ENCODE measurements at regions not wholly inside any gene's neighbourhood (a gene's known extent, or its start where the extent isn't known, plus 50 kb on each side); places are given as distances from the start of the nearest gene placed in this dataset.

- Histone ChIP-seq H3K27me3 (replicated peaks in 2 of 5; ENCODE audit: control insufficient read depth in 4 of 5, insufficient read depth in 5 of 5, low read length in 4 of 5) (no peaks in the 10 kb centered on the region), H3K36me3 (ENCODE audit: control insufficient read depth in 4 of 4, insufficient read depth in 4 of 4, low read length in 3 of 4) (no peaks in the 10 kb centered on the region), H3K4me3 (ENCODE audit: control insufficient read depth in 1 of 7, extremely low read depth in 1 of 7, insufficient read depth in 4 of 7, low read depth in 2 of 7, low read length in 6 of 7) (no peak overlapping the region), H3K9me3 (ENCODE audit: control extremely low read depth in 1 of 5, control insufficient read depth in 4 of 5, insufficient read depth in 2 of 5, low read depth in 1 of 5, low read length in 4 of 5) (no peaks in the 10 kb centered on the region), H3K4me1 (ENCODE audit: control extremely low read depth in 1 of 4, control insufficient read depth in 4 of 4, insufficient read depth in 4 of 4, low read length in 3 of 4) (no peaks in the 10 kb centered on the region), H3K27ac (ENCODE audit: insufficient read depth in 1 of 2, low read depth in 1 of 2, low read length in 2 of 2, poor library complexity in 1 of 2, severe bottlenecking in 2 of 2) (no peak overlapping the region)
- POLR2A ChIA-PET = no interaction called here
- no peak for DNase-seq
- CTCF ChIA-PET = no interaction called here
Measured at GRCh38 chr2:116924509-116924908, 890.0 kb upstream of the DDX18 start.

- Histone ChIP-seq H3K36me3 (ENCODE audit: control insufficient read depth in 4 of 4, insufficient read depth in 4 of 4, low read length in 3 of 4) (no peaks in the 10 kb centered on the region), H3K9me3 (ENCODE audit: control extremely low read depth in 1 of 5, control insufficient read depth in 4 of 5, insufficient read depth in 2 of 5, low read depth in 1 of 5, low read length in 4 of 5) (no peaks in the 10 kb centered on the region), H3K4me3 (ENCODE audit: control insufficient read depth in 1 of 7, extremely low read depth in 1 of 7, insufficient read depth in 4 of 7, low read depth in 2 of 7, low read length in 6 of 7) (no peak overlapping the region), H3K4me1 (ENCODE audit: control extremely low read depth in 1 of 4, control insufficient read depth in 4 of 4, insufficient read depth in 4 of 4, low read length in 3 of 4) (no peaks in the 10 kb centered on the region), H3K27ac (ENCODE audit: insufficient read depth in 1 of 2, low read depth in 1 of 2, low read length in 2 of 2, poor library complexity in 1 of 2, severe bottlenecking in 2 of 2) (no peak overlapping the region), H3K27me3 (replicated peaks in 2 of 5; ENCODE audit: control insufficient read depth in 4 of 5, insufficient read depth in 5 of 5, low read length in 4 of 5) (no peaks in the 10 kb centered on the region)
- POLR2A ChIA-PET = no interaction called here
- no peak for DNase-seq
- CTCF ChIA-PET = no interaction called here
- 93% methylated on average over 7 of the region's 7 CpGs for WGBS (ENCODE audit: insufficient coverage)
Measured at GRCh38 chr2:116935097-116935814, 879.2 kb upstream of the DDX18 start.

GRCh38 chr2:116948258-116948657 is 866.2 kb upstream of the DDX18 start:
- H3K4me3 ChIP-seq (ENCODE audit: control insufficient read depth in 1 of 7, extremely low read depth in 1 of 7, insufficient read depth in 4 of 7, low read depth in 2 of 7, low read length in 6 of 7) = no peak overlapping the region
- DNase-seq = no peak
- CTCF ChIA-PET = no interaction called here
- H3K9me3 ChIP-seq (ENCODE audit: control extremely low read depth in 1 of 5, control insufficient read depth in 4 of 5, insufficient read depth in 2 of 5, low read depth in 1 of 5, low read length in 4 of 5) = no peaks in the 10 kb centered on the region
- no peak overlapping the region for H3K27ac ChIP-seq (ENCODE audit: insufficient read depth in 1 of 2, low read depth in 1 of 2, low read length in 2 of 2, poor library complexity in 1 of 2, severe bottlenecking in 2 of 2)
- H3K27me3 ChIP-seq (replicated peaks in 2 of 5; ENCODE audit: control insufficient read depth in 4 of 5, insufficient read depth in 5 of 5, low read length in 4 of 5) = no peaks in the 10 kb centered on the region
- no peaks in the 10 kb centered on the region for H3K36me3 ChIP-seq (ENCODE audit: control insufficient read depth in 4 of 4, insufficient read depth in 4 of 4, low read length in 3 of 4)
- POLR2A ChIA-PET = no interaction called here
- no peaks in the 10 kb centered on the region for H3K4me1 ChIP-seq (ENCODE audit: control extremely low read depth in 1 of 4, control insufficient read depth in 4 of 4, insufficient read depth in 4 of 4, low read length in 3 of 4)

GRCh38 chr2:116949249-116949648 is 865.2 kb upstream of the DDX18 start:
- Histone ChIP-seq H3K36me3 (ENCODE audit: control insufficient read depth in 4 of 4, insufficient read depth in 4 of 4, low read length in 3 of 4) (no peaks in the 10 kb centered on the region), H3K27ac (ENCODE audit: insufficient read depth in 1 of 2, low read depth in 1 of 2, low read length in 2 of 2, poor library complexity in 1 of 2, severe bottlenecking in 2 of 2) (no peak overlapping the region), H3K4me1 (ENCODE audit: control extremely low read depth in 1 of 4, control insufficient read depth in 4 of 4, insufficient read depth in 4 of 4, low read length in 3 of 4) (no peaks in the 10 kb centered on the region), H3K4me3 (ENCODE audit: control insufficient read depth in 1 of 7, extremely low read depth in 1 of 7, insufficient read depth in 4 of 7, low read depth in 2 of 7, low read length in 6 of 7) (no peak overlapping the region), H3K27me3 (replicated peaks in 2 of 5; ENCODE audit: control insufficient read depth in 4 of 5, insufficient read depth in 5 of 5, low read length in 4 of 5) (no peaks in the 10 kb centered on the region), H3K9me3 (ENCODE audit: control extremely low read depth in 1 of 5, control insufficient read depth in 4 of 5, insufficient read depth in 2 of 5, low read depth in 1 of 5, low read length in 4 of 5) (no peaks in the 10 kb centered on the region)
- CTCF ChIA-PET = no interaction called here
- POLR2A ChIA-PET = no interaction called here
- 100% methylated on average over 1 of the region's 3 CpGs for WGBS (ENCODE audit: insufficient coverage)
- DNase-seq = no peak

- Histone ChIP-seq H3K27me3 (replicated peaks in 2 of 5; ENCODE audit: control insufficient read depth in 4 of 5, insufficient read depth in 5 of 5, low read length in 4 of 5) (no peaks in the 10 kb centered on the region), H3K4me1 (ENCODE audit: control extremely low read depth in 1 of 4, control insufficient read depth in 4 of 4, insufficient read depth in 4 of 4, low read length in 3 of 4) (no peaks in the 10 kb centered on the region), H3K9me3 (ENCODE audit: control extremely low read depth in 1 of 5, control insufficient read depth in 4 of 5, insufficient read depth in 2 of 5, low read depth in 1 of 5, low read length in 4 of 5) (peaks cover 0 to 4% (median 0%) of the 10 kb centered on the region in 5 experiments), H3K27ac (ENCODE audit: insufficient read depth in 1 of 2, low read depth in 1 of 2, low read length in 2 of 2, poor library complexity in 1 of 2, severe bottlenecking in 2 of 2) (no peak overlapping the region), H3K36me3 (ENCODE audit: control insufficient read depth in 4 of 4, insufficient read depth in 4 of 4, low read length in 3 of 4) (no peaks in the 10 kb centered on the region), H3K4me3 (ENCODE audit: control insufficient read depth in 1 of 7, extremely low read depth in 1 of 7, insufficient read depth in 4 of 7, low read depth in 2 of 7, low read length in 6 of 7) (no peak overlapping the region)
- POLR2A ChIA-PET = interaction anchor here (0.8 kb wide), 1 partner anchor 9 kb away, joined by 4 read pairs; no protein-coding TSS in a partner anchor
- 33% methylated on average over 4 of the region's 4 CpGs for WGBS (ENCODE audit: insufficient coverage)
- no peak for DNase-seq
- CTCF ChIA-PET = no interaction called here
Measured at GRCh38 chr2:116952254-116952653, 862.2 kb upstream of the DDX18 start.

GRCh38 chr2:116955646-116956045 is 858.8 kb upstream of the DDX18 start:
- ChIA-PET POLR2A (no interaction called here), CTCF (no interaction called here)
- Histone ChIP-seq H3K36me3 (ENCODE audit: control insufficient read depth in 4 of 4, insufficient read depth in 4 of 4, low read length in 3 of 4) (no peaks in the 10 kb centered on the region), H3K4me1 (ENCODE audit: control extremely low read depth in 1 of 4, control insufficient read depth in 4 of 4, insufficient read depth in 4 of 4, low read length in 3 of 4) (no peaks in the 10 kb centered on the region), H3K4me3 (ENCODE audit: control insufficient read depth in 1 of 7, extremely low read depth in 1 of 7, insufficient read depth in 4 of 7, low read depth in 2 of 7, low read length in 6 of 7) (no peak overlapping the region), H3K27me3 (replicated peaks in 2 of 5; ENCODE audit: control insufficient read depth in 4 of 5, insufficient read depth in 5 of 5, low read length in 4 of 5) (no peaks in the 10 kb centered on the region), H3K9me3 (ENCODE audit: control extremely low read depth in 1 of 5, control insufficient read depth in 4 of 5, insufficient read depth in 2 of 5, low read depth in 1 of 5, low read length in 4 of 5) (peaks cover 0 to 4% (median 0%) of the 10 kb centered on the region in 5 experiments), H3K27ac (ENCODE audit: insufficient read depth in 1 of 2, low read depth in 1 of 2, low read length in 2 of 2, poor library complexity in 1 of 2, severe bottlenecking in 2 of 2) (no peak overlapping the region)
- no peak for DNase-seq
- WGBS (ENCODE audit: insufficient coverage) = no CpG with 5 or more reads among the region's 2 CpGs

- H3K27me3 ChIP-seq (replicated peaks in 2 of 5; ENCODE audit: control insufficient read depth in 4 of 5, insufficient read depth in 5 of 5, low read length in 4 of 5) = no peaks in the 10 kb centered on the region
- WGBS (ENCODE audit: insufficient coverage) = 100% methylated on average over 1 of the region's 3 CpGs
- ChIA-PET CTCF (no interaction called here), POLR2A (no interaction called here)
- no peaks in the 10 kb centered on the region for H3K36me3 ChIP-seq (ENCODE audit: control insufficient read depth in 4 of 4, insufficient read depth in 4 of 4, low read length in 3 of 4)
- no peak overlapping the region for H3K4me3 ChIP-seq (ENCODE audit: control insufficient read depth in 1 of 7, extremely low read depth in 1 of 7, insufficient read depth in 4 of 7, low read depth in 2 of 7, low read length in 6 of 7)
- H3K9me3 ChIP-seq (ENCODE audit: control extremely low read depth in 1 of 5, control insufficient read depth in 4 of 5, insufficient read depth in 2 of 5, low read depth in 1 of 5, low read length in 4 of 5) = peaks cover 0 to 4% (median 0%) of the 10 kb centered on the region in 5 experiments
- no peak for DNase-seq
- no peaks in the 10 kb centered on the region for H3K4me1 ChIP-seq (ENCODE audit: control extremely low read depth in 1 of 4, control insufficient read depth in 4 of 4, insufficient read depth in 4 of 4, low read length in 3 of 4)
- H3K27ac ChIP-seq (ENCODE audit: insufficient read depth in 1 of 2, low read depth in 1 of 2, low read length in 2 of 2, poor library complexity in 1 of 2, severe bottlenecking in 2 of 2) = no peak overlapping the region
Measured at GRCh38 chr2:116975608-116976007, 838.9 kb upstream of the DDX18 start.
